Uterus (tissue), 3 donors: ENCODE measurements at regions not wholly inside any gene's neighbourhood (a gene's known extent, or its start where the extent isn't known, plus 50 kb on each side); places are given as distances from the start of the nearest gene placed in this dataset.

ENCODE experiments used
- DNase-seq, 2 donors: peaks; one replicate each; pipeline ENCODE4 v3.0.0-alpha.2; 2019 to 2020
- H3K27ac ChIP-seq, 2 donors: fragments of 200-600 bp; sonication (generic); 1 replicate in 1 of 2; 2 replicates in 1 of 2; pipeline ENCODE4 v1.5.1; 2016 to 2018
- H3K27me3 ChIP-seq, 2 donors: fragments of 200-600 bp; sonication (generic); one replicate each; pipeline ENCODE4 v1.5.1; 2018 to 2019; ENCODE audit warnings: control low read depth in 1 of 2
- H3K36me3 ChIP-seq, 2 donors: fragments of 200-600 bp; sonication (generic); one replicate each; pipeline ENCODE4 v1.5.1; 2019; ENCODE audit warnings: control low read depth in 1 of 2
- H3K4me1 ChIP-seq, 2 donors: fragments of 200-600 bp; sonication (generic); one replicate each; pipeline ENCODE4 v1.5.1; 2018 to 2019; ENCODE audit warnings: control low read depth in 1 of 2
- H3K4me3 ChIP-seq, 2 donors: fragments of 200-600 bp; sonication (generic); 1 replicate in 1 of 2; 2 replicates in 1 of 2; pipeline ENCODE4 v1.5.1; 2018 to 2019; ENCODE audit warnings: mild to moderate bottlenecking in 1 of 2
- H3K9me3 ChIP-seq, 2 donors: fragments of 200-600 bp; sonication (generic); one replicate each; pipeline ENCODE4 v1.5.1; 2019; ENCODE audit warnings: control low read depth in 1 of 2
- CTCF ChIP-seq, 4 experiments: fragments of 200-600 bp in 2 of 4; fragments of 450-650 bp in 2 of 4; sonication (generic) in 2 of 4; IDR thresholded peaks; one replicate each; pipeline ENCODE4 v1.5.1; 2016 to 2019; ENCODE audit warnings: antibody characterized with exemption in 4 of 4, mild to moderate bottlenecking in 2 of 4, moderate library complexity in 1 of 4
- POLR2A ChIP-seq, 2 donors: fragments of 450-650 bp; IDR thresholded peaks; one replicate each; pipeline ENCODE4 v1.6.1; 2016; ENCODE audit warnings: antibody characterized with exemption in 2 of 2, mild to moderate bottlenecking in 1 of 2, moderate library complexity in 1 of 2
- intact Hi-C: fragments of 100-400 bp; cut with DNase I; formaldehyde crosslinking; loops from one replicate; pipeline ENCODE4 v1.15.1; 2023; ENCODE audit warnings: low total_unique reads
- donor health status: DM: yes; HTN: yes; CAD: no.

GRCh38 chr2:102083393-102083703 lies 59.2 kb upstream of the IL1R1 start:
- H3K36me3 ChIP-seq, result no peaks in the 10 kb centered on the region
- H3K27me3 ChIP-seq, result no peaks in the 10 kb centered on the region
- H3K4me1 ChIP-seq, result no peaks in the 10 kb centered on the region
- no peak overlapping the region for H3K4me3 ChIP-seq
- no peak for TF ChIP-seq CTCF (IDR thresholded peaks at IDR 0.05)
- no peak for TF ChIP-seq POLR2A (IDR thresholded peaks at IDR 0.05)
- intact Hi-C loops, result no loop called here
- H3K27ac ChIP-seq, result peak overlapping the region in 1 of 2 donors; percentile 3
- DNase-seq, result no peak
- no peaks in the 10 kb centered on the region for H3K9me3 ChIP-seq

GRCh38 chr2:102084651-102085050 lies 57.9 kb upstream of the IL1R1 start:
- Histone ChIP-seq H3K27me3 (no peaks in the 10 kb centered on the region), H3K4me3 (no peak overlapping the region), H3K4me1 (no peaks in the 10 kb centered on the region), H3K9me3 (no peaks in the 10 kb centered on the region), H3K36me3 (no peaks in the 10 kb centered on the region), H3K27ac (no peak overlapping the region)
- no peak for DNase-seq
- intact Hi-C loops, result no loop called here
- TF ChIP-seq CTCF (IDR thresholded peaks at IDR 0.05), result no peak
- no peak for TF ChIP-seq POLR2A (IDR thresholded peaks at IDR 0.05)

GRCh38 chr2:102085238-102085637 lies 57.3 kb upstream of the IL1R1 start:
- intact Hi-C loops, result no loop called here
- Histone ChIP-seq H3K4me1 (no peaks in the 10 kb centered on the region), H3K27ac (no peak overlapping the region), H3K36me3 (no peaks in the 10 kb centered on the region), H3K27me3 (no peaks in the 10 kb centered on the region), H3K4me3 (no peak overlapping the region), H3K9me3 (no peaks in the 10 kb centered on the region)
- TF ChIP-seq POLR2A (IDR thresholded peaks at IDR 0.05), result no peak
- TF ChIP-seq CTCF (IDR thresholded peaks at IDR 0.05), result no peak
- no peak for DNase-seq

GRCh38 chr2:102086150-102086872 lies 56.2 kb upstream of the IL1R1 start:
- H3K9me3 ChIP-seq, result no peaks in the 10 kb centered on the region
- TF ChIP-seq CTCF (IDR thresholded peaks at IDR 0.05) (no peak), POLR2A (IDR thresholded peaks at IDR 0.05) (no peak)
- H3K27ac ChIP-seq, result no peak overlapping the region
- H3K4me1 ChIP-seq, result no peaks in the 10 kb centered on the region
- H3K27me3 ChIP-seq, result no peaks in the 10 kb centered on the region
- no peak for DNase-seq
- H3K4me3 ChIP-seq, result no peak overlapping the region
- no peaks in the 10 kb centered on the region for H3K36me3 ChIP-seq
- intact Hi-C loops, result no loop called here

- H3K9me3 ChIP-seq, result no peaks in the 10 kb centered on the region
- no peaks in the 10 kb centered on the region for H3K4me1 ChIP-seq
- intact Hi-C loops, result no loop called here
- no peak overlapping the region for H3K27ac ChIP-seq
- DNase-seq, result no peak
- no peaks in the 10 kb centered on the region for H3K27me3 ChIP-seq
- no peak for TF ChIP-seq CTCF (IDR thresholded peaks at IDR 0.05)
- no peak for TF ChIP-seq POLR2A (IDR thresholded peaks at IDR 0.05)
- H3K36me3 ChIP-seq, result no peaks in the 10 kb centered on the region
- H3K4me3 ChIP-seq, result no peak overlapping the region
Observed at GRCh38 chr2:102091121-102091520, 51.4 kb upstream of the IL1R1 start.
